GM12878 (cell line): ENCODE measurements at regions not wholly inside any gene's neighbourhood (a gene's known extent, or its start where the extent isn't known, plus 50 kb on each side); places are given as distances from the start of the nearest gene placed in this dataset.

Experiments
- CREM ChIP-seq: IDR thresholded peaks from 2 replicates; pipeline ENCODE4 v1.6.1; 2014; ENCODE audit warnings: antibody characterized with exemption, low read depth
- MTA2 ChIP-seq: fragments of 450-650 bp; IDR thresholded peaks from 2 replicates; pipeline ENCODE4 v1.6.1; 2016; ENCODE audit warnings: low read depth, mild to moderate bottlenecking, moderate library complexity
- SRF ChIP-seq, 2 experiments: IDR thresholded peaks; 2 replicates each; pipeline ENCODE4 v1.6.1; 2011; ENCODE audit warnings: low read depth in 2 of 2, low read length in 2 of 2, mild to moderate bottlenecking in 1 of 2, moderate library complexity in 1 of 2
- YY1 ChIP-seq: IDR thresholded peaks from 2 replicates; pipeline ENCODE4 v1.6.1; 2011; ENCODE audit warnings: low read depth, mild to moderate bottlenecking, low read length
- TF ChIP-seq, protein P1 (sequence below): IDR thresholded peaks from 2 replicates; pipeline ENCODE4 v1.6.1; 2011; ENCODE audit warnings: borderline replicate concordance, low read depth, mild to moderate bottlenecking, moderate library complexity, mixed read lengths, low read length; ENCODE audit not compliant: insufficient read depth; ENCODE audit errors: extremely low read length

DNA sequence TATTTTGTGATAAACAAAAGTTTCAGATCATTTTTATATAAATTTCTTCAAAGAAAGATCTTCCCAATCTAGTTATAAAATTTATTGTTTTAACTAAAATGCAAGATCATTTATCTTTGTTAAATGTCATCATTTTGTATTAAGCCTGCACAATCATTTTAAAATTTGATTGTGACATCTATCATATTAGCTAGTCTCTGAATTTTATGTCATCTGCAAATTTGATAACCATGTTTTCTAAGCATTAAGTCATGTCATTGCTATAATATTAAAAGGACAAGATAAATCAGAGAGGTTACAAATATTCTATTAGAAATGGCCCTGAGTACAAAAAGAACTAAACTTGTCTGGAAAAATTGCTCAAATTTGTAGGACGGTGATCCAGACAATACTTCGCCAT, 175.9 kb downstream of the PTN start:
- no peak for TF ChIP-seq CREM
- TF ChIP-seq, protein P1, sequence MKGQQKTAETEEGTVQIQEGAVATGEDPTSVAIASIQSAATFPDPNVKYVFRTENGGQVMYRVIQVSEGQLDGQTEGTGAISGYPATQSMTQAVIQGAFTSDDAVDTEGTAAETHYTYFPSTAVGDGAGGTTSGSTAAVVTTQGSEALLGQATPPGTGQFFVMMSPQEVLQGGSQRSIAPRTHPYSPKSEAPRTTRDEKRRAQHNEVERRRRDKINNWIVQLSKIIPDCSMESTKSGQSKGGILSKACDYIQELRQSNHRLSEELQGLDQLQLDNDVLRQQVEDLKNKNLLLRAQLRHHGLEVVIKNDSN = no peak
- no peak for TF ChIP-seq SRF (IDR thresholded peaks at IDR 0.05; ENCODE audit: low read depth in 2 of 2, low read length in 2 of 2)
- TF ChIP-seq YY1 = no peak
- TF ChIP-seq MTA2 = no peak
